Fibroblast of peridontal ligament (primary cell): ENCODE measurements at regions not wholly inside any gene's neighbourhood (a gene's known extent, or its start where the extent isn't known, plus 50 kb on each side); places are given as distances from the start of the nearest gene placed in this dataset.

Source experiments
- DNase-seq: peaks from one replicate; pipeline ENCODE4 v3.0.0-alpha.2; 2010; ENCODE audit errors: extremely low read depth

DNA sequence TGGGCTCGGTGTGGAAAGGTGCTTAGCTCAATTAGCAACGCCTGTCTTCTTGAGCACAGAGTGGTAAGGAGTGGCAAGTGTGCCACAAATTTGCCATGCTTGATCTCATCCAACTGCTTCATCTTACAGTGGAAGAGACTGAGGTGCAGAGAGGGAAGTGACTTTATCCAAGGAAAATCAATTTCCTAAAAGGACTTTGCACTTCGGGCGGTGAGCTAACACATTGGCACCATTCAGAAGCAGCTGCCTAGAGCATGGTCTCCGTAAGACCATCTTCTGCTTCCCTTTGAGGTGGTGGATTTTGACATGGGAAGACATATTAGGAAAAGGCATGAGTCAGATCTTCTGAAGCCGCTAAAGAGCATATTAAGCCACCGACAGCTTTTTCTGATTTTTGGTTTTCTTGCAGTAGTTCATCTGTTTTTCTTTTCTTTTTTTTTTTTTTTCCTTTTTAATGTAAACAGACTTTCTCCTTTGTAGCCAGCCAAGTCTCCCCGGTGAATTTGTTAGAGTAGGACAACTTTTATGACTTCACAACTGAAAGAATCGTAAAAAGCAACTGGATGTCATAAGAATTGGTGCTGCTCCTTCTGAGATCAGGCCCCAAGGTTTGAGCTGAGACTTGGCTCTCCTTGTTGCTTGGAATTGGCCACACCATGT lies 273.2 kb downstream of the CDC5L start:
- peak; percentile 59 for DNase-seq

- DNase-seq, result no peak
Observed at GRCh38 chr6:44661221-44662008, 273.9 kb downstream of the CDC5L start.

GRCh38 chr6:44662461-44663121 lies 275.1 kb downstream of the CDC5L start:
- no peak for DNase-seq

DNA sequence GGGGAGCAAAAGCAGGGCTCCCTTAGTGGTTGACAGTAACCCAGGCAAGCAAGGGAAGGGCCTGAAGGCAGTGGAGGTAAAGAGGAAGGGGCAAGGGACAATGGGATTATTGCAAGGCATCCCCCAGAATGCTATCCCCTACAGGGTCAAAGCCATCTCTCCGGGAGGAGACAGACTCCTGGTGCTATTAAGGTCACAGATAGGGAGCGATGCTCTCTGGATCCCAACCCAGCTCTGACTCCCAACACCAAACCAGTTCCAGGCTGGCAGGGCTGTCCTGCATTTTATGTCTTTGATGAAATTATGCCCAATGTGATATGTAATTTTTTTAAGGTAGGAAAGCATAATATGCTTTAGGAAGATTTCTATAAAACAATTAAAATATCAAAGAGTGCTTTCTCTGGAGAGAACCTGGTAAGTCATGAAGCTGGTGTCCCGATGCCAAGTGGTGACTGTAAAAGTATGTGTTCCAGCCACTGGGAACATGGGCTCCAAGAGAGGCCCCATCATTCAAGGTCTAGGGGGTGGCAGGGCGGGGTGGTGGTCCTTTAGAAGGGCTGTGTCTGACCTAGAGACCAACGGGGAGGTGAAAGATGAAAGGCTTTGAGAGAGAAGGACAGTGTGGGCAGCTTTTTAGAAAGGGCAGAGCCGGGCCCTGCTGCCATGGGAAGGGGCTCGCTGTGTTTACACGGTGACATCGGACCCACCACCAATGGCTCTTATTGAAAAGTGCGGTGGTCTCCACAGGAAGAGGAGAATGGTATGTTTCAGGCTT lies 276.5 kb downstream of the CDC5L start:
- no peak for DNase-seq

- no peak for DNase-seq
Observed at GRCh38 chr6:44664716-44665115, 277.2 kb downstream of the CDC5L start.

GRCh38 chr6:44665143-44665542 lies 277.6 kb downstream of the CDC5L start:
- no peak for DNase-seq

DNA sequence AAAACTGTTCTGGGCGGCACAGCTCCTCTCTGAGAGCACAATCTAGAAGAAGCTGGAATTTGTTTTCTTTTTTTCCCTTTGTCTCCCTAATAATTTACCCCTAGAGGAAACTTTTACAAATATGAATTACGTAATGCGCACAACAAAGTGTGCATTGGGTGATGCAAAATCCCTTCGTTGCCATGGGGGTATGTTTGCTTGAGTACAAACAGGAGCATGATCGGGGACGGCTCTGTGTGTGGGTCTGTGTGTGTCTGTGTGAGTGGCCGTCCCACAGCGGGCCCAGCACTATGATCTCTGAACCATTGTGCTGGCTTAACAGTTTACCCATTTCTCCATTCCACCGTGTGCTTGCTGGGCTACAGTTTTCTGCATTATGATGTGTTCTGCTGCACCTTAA lies 278.2 kb downstream of the CDC5L start:
- no peak for DNase-seq

- DNase-seq, result no peak
Observed at GRCh38 chr6:44666324-44666723, 278.8 kb downstream of the CDC5L start.

GRCh38 chr6:44667226-44667625 lies 279.7 kb downstream of the CDC5L start:
- DNase-seq, result peak; percentile 94

- DNase-seq, result no peak
Observed at GRCh38 chr6:44667668-44668390, 280.3 kb downstream of the CDC5L start.

GRCh38 chr6:44668391-44668930 lies 281.0 kb downstream of the CDC5L start:
- no peak for DNase-seq

DNA sequence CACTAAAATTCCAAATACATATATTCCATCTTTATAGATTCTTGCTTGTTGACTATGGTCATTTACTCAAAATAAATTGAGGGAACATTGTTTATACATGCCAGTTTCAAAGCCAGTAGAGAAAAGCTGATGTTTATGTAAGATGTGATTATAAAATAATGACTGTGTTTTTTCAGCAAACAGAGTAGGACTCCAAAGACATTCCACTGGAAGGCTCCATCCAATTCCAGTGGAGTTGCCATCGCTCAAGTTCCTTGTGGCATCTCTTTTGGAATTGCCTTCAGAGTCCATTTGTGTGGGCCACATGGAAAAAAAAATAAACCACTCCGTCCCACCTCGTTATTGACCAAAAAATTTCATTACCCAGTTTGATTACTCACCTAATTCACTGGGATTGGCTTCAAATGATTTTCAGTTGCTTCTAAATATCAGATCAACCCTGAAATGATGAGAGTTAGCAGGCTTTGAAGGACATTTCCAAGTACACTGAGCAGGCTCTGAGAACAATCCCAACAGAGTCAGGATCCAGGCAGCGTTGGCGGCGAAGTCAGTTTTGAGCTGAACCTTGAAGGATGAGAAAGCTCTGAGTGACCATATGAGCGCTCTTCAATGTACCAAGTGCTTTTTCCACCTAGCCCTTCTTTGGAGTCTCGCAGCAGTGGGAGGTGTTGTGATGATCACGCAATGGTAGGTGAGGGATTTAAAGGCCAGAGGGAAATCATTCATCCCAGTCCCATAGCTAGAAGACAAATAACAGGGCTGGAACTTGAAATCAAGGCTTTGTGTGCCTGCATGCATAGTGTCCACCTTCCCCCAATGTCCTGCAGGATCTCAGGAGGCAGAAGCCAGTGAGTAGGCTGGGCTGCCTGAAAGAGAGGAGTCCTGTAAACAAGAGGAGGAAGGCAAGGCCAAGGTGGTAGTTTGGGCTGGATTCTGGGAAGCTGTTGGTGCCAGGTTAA lies 281.7 kb downstream of the CDC5L start:
- no peak for DNase-seq

DNA sequence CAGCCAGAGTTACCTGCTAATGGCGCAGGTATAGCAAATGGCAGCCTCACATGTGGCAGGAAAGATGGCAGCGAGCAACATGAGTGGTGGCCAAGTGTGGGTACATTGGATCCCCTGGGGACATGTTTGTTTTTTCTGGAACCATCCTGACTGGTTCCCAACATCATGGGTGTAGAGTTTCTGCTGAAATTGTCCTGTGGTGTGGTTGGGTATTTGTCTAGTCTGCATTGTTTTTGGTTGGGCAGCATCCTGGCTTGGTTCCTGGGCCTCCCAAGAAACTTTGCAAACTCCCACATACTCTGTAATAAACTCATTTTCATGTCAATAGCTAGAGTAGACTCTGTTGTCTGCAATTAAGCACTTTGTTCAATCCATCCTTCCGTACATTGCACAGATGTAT lies 282.6 kb downstream of the CDC5L start:
- DNase-seq, result no peak

DNA sequence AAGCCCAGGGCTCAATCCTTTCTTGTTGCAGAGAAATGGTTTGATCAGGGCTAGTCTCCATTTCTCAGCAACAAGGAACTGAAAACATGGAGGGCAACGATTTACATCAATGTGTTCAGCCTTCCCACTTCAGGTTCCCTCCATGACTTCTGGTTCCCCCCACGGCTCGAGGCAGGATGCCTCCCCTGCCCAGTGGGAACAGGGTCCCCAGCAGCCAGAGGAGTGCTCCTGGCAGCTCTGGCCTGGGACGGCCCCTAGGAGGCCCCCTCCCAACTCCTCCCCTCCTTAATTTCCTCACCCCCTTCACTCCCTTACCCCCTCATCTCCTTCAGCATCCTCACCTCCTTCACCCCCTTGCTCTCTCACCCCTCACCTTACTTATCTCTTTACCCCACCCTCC lies 283.8 kb downstream of the CDC5L start:
- DNase-seq, result no peak

DNA sequence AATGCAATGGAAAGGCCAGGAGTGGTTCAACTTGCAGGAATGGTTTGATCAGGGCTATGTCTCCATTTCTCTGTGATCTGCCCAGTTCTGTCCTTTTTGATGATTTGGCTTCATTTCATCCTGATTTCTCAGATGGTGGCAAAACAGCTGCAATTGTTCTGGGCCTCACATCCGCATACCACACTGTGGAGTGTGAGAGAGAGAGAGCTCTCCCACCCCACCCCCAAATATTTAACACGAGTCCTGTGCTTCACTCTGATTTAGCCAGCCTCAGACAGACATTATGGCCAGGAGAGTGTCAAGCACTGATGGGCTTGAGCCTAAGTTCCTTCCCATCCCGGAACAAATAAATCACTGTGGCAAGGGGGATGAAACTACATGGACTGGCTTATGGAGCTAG lies 284.6 kb downstream of the CDC5L start:
- DNase-seq, result no peak

DNA sequence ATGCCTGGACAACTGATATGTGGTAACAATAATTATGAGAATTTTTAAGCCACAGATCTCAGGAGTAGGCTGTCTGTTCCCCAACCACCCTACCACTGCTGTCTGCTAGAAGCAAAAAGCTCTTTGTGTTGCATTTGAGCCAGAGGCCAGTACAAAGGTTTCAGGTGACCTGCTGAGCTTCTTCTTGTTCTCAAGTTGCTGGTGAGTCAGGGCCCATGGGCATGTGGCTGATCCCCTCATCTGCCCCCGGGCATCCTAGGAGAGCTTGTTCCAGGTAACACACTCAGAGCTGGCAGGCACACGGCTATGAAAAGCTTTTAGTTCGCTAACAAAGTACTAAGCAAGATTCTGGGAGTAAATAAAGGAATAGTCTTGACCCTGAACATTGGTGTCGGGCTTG lies 285.3 kb downstream of the CDC5L start:
- DNase-seq, result no peak

- DNase-seq, result no peak
Observed at GRCh38 chr6:44674226-44675155, 287.0 kb downstream of the CDC5L start.

- DNase-seq, result no peak
Observed at GRCh38 chr6:44675449-44675848, 287.9 kb downstream of the CDC5L start.

- DNase-seq, result no peak
Observed at GRCh38 chr6:44676246-44676790, 288.8 kb downstream of the CDC5L start.
